ENCODE measurements at regions not wholly inside any gene's neighbourhood (a gene's known extent, or its start where the extent isn't known, plus 50 kb on each side); places are given as distances from the start of the nearest gene placed in this dataset.

GRCh38 chr13:106318941-106319411 lies 216.5 kb downstream of the EFNB2 start:
- no peak overlapping the region for H3K4me2 ChIP-seq (ENCODE audit: insufficient read depth in 1 of 2, low read depth in 2 of 2, low read length in 2 of 2)
- no peak for DNase-seq (ENCODE audit: low read depth in 1 of 2, low spot score in 2 of 2)
- POLR2A ChIA-PET (ENCODE audit: partially characterized antibody) = no interaction called here
- no peak overlapping the region for H2BK12ac ChIP-seq (ENCODE audit: low read depth, low read length)
- H3K36me3 ChIP-seq (ENCODE audit: control insufficient read depth in 2 of 4, insufficient read depth in 4 of 4, low read length in 3 of 4) = no peaks in the 10 kb centered on the region; a peak in 1 of 8 replicates
- H3K9ac ChIP-seq (replicated peaks in 1 of 4; ENCODE audit: extremely low read depth in 1 of 4, low read depth in 3 of 4, low read length in 3 of 4) = no peak overlapping the region
- H3K27ac ChIP-seq (ENCODE audit: low read depth, low read length) = no peak overlapping the region
- H3K79me2 ChIP-seq (ENCODE audit: control insufficient read depth in 1 of 2, insufficient read depth in 2 of 2, low read length in 2 of 2) = no peaks in the 10 kb centered on the region
- H2BK20ac ChIP-seq (ENCODE audit: low read length) = no peak overlapping the region
- H3K23me2 ChIP-seq (ENCODE audit: low read depth, low read length) = no peaks in the 10 kb centered on the region
- no peak overlapping the region for H3K56ac ChIP-seq (replicated peaks; ENCODE audit: insufficient read length, low read depth, low read length)
- no peak overlapping the region for H2BK5ac ChIP-seq (ENCODE audit: low read depth, low read length)
- H4K5ac ChIP-seq (ENCODE audit: insufficient read length, low read depth, low read length) = no peak overlapping the region
- H3K23ac ChIP-seq (ENCODE audit: insufficient read length) = no peak overlapping the region
- WGBS, 2 experiments (ENCODE audit: extremely low coverage in 1 of 2, insufficient coverage in 1 of 2, insufficient read length in 1 of 2, insufficient replicate concordance in 2 of 2, low coverage in 1 of 2, low lambda C conversion rate in 2 of 2, missing lambda C conversion rate in 1 of 2) = 77% methylated on average over 4 of the region's 4 CpGs; no CpG with 5 or more reads in 1 of the 2 experiments
- no peak overlapping the region for H3K18ac ChIP-seq (ENCODE audit: extremely low read depth, low read length)
- H3K14ac ChIP-seq (ENCODE audit: insufficient read length) = no peak overlapping the region
- no peak overlapping the region for H3K4me3 ChIP-seq (ENCODE audit: extremely low read depth in 1 of 4, insufficient read depth in 2 of 4, low read depth in 3 of 4, low read length in 4 of 4)
- no peak overlapping the region for H2AK5ac ChIP-seq (ENCODE audit: low read depth, low read length)
- H3K27me3 ChIP-seq (replicated peaks in 1 of 4; ENCODE audit: control insufficient read depth in 3 of 4, extremely low read depth in 1 of 4, insufficient read depth in 3 of 4, low read length in 3 of 4) = no peaks in the 10 kb centered on the region
- CTCF ChIA-PET (ENCODE audit: partially characterized antibody) = no interaction called here
- TF ChIP-seq SRF (IDR thresholded peaks at IDR 0.05; ENCODE audit: low read depth, low read length) (no peak), SP2 (IDR thresholded peaks at IDR 0.05; ENCODE audit: low read length) (no peak), CHD2 (IDR thresholded peaks at IDR 0.05; ENCODE audit: low read length) (no peak), SP4 (IDR thresholded peaks at IDR 0.05; ENCODE audit: low read length) (no peak), HDAC6 (IDR thresholded peaks at IDR 0.05; ENCODE audit: low read depth, low read length) (no peak), RAD21 (IDR thresholded peaks at IDR 0.05 in 1 of 2, conservative IDR thresholded peaks at IDR 0.05 in 1 of 2; ENCODE audit: low read depth in 2 of 2, low read length in 2 of 2) (no peak), SP1 (IDR thresholded peaks at IDR 0.05; ENCODE audit: low read depth, low read length) (no peak), JUND (IDR thresholded peaks at IDR 0.05; ENCODE audit: low read length) (no peak), TAF7 (optimal IDR thresholded peaks at IDR 0.05; ENCODE audit: borderline replicate concordance, low read depth, low read length) (no peak)
- H3K4ac ChIP-seq (replicated peaks; ENCODE audit: insufficient read length, low read depth, low read length) = no peak overlapping the region
- H4K8ac ChIP-seq (ENCODE audit: extremely low read depth, insufficient read depth, low read length) = no peak overlapping the region; the same call in 1 of the 2 replicates
- H3K4me1 ChIP-seq (replicated peaks in 1 of 4; ENCODE audit: control insufficient read depth in 3 of 4, insufficient read depth in 4 of 4, low read length in 3 of 4) = peaks cover 0 to 3% (median 0%) of the 10 kb centered on the region in 4 experiments; a peak in 2 of 7 replicates
- FAIRE-seq = no peak
- H3K9me3 ChIP-seq (ENCODE audit: insufficient read depth in 2 of 2, low read depth in 1 of 2, low read length in 1 of 2) = peaks cover 21% of the 10 kb centered on the region in 2 experiments
- no peak overlapping the region for H2BK120ac ChIP-seq (replicated peaks; ENCODE audit: low read depth, low read length)
- H3K79me1 ChIP-seq (ENCODE audit: low read depth, low read length) = no peaks in the 10 kb centered on the region
- H4K91ac ChIP-seq (replicated peaks; ENCODE audit: insufficient read length, low read length) = no peak overlapping the region
- no peaks in the 10 kb centered on the region for H4K20me1 ChIP-seq (replicated peaks in 1 of 2; ENCODE audit: control insufficient read depth in 1 of 2, insufficient read depth in 2 of 2, low read length in 2 of 2)
- H2AFZ ChIP-seq (ENCODE audit: low read length) = peak overlapping the region; percentile 48
- no peak overlapping the region for H2BK15ac ChIP-seq (ENCODE audit: low read length)
